Kidney (tissue), 13 donors: ENCODE measurements at regions not wholly inside any gene's neighbourhood (a gene's known extent, or its start where the extent isn't known, plus 50 kb on each side); places are given as distances from the start of the nearest gene placed in this dataset.

Experiments used
- DNase-seq, 5 donors: peaks; one replicate each; pipeline ENCODE4 v3.0.0-alpha.2; 2013 to 2020
- FAIRE-seq: peaks from 2 replicates; lab custom pipeline; 2012; peaks lifted over from hg19 to GRCh38; lab: Jason Lieb, UNC
- H3K27ac ChIP-seq, 2 donors: one replicate each; pipeline ENCODE4 v1.7.0; 2013; ENCODE audit warnings: low read depth in 2 of 2, low read length in 2 of 2, inconsistent platforms in 1 of 2
- H3K27me3 ChIP-seq: one replicate; pipeline ENCODE4 v1.7.1; 2013; ENCODE audit warnings: low read length, inconsistent platforms; ENCODE audit not compliant: control insufficient read depth, insufficient read depth
- H3K36me3 ChIP-seq, 3 donors: one replicate each; pipeline versions ENCODE4 v1.7.0 to v1.7.1; 2013; ENCODE audit warnings: low read length in 3 of 3, control low read depth in 1 of 3, inconsistent platforms in 1 of 3; ENCODE audit not compliant: insufficient read depth in 3 of 3, control insufficient read depth in 2 of 3
- H3K4me1 ChIP-seq, 3 donors: one replicate each; pipeline versions ENCODE4 v1.7.0 to v1.7.1; 2013; ENCODE audit warnings: low read length in 3 of 3, inconsistent platforms in 1 of 3, low read depth in 1 of 3; ENCODE audit not compliant: control insufficient read depth in 2 of 3, insufficient read depth in 2 of 3
- H3K4me3 ChIP-seq, 3 donors: one replicate each; pipeline versions ENCODE4 v1.7.0 to v1.8.1; 2013; ENCODE audit warnings: low read length in 3 of 3, control low read depth in 1 of 3, inconsistent platforms in 1 of 3
- H3K9ac ChIP-seq, 3 donors: one replicate each; pipeline versions ENCODE4 v1.7.0 to v1.7.1; 2013; ENCODE audit warnings: low read length in 3 of 3, control low read depth in 1 of 3, inconsistent platforms in 1 of 3
- H3K9me3 ChIP-seq, 3 donors: one replicate each; pipeline versions ENCODE4 v1.7.0 to v1.7.1; 2013; ENCODE audit warnings: low read length in 3 of 3, control low read depth in 1 of 3, inconsistent platforms in 1 of 3; ENCODE audit not compliant: control insufficient read depth in 2 of 3, insufficient read depth in 1 of 3
- intact Hi-C: fragments of 100-400 bp; cut with DNase I; formaldehyde crosslinking; loops from one replicate; pipeline ENCODE4 v1.11.1; 2022
- TF ChIP-seq, protein P1 (sequence below): IDR thresholded peaks from 3 replicates; pipeline ENCODE4 v1.5.1; 2012; ENCODE audit warnings: mild to moderate bottlenecking, moderate library complexity, borderline replicate concordance; ENCODE audit not compliant: insufficient read depth; ENCODE audit errors: extremely low read depth
- donor health status: control.
- donor health status: control.
- donor health status: control.
- donor health status: control.
- donor health status: control.
- donor health status: DM: yes; HTN: yes; CAD: no.
- donor health status: Normal renal cell carcinoma (clear cell type).

DNA sequence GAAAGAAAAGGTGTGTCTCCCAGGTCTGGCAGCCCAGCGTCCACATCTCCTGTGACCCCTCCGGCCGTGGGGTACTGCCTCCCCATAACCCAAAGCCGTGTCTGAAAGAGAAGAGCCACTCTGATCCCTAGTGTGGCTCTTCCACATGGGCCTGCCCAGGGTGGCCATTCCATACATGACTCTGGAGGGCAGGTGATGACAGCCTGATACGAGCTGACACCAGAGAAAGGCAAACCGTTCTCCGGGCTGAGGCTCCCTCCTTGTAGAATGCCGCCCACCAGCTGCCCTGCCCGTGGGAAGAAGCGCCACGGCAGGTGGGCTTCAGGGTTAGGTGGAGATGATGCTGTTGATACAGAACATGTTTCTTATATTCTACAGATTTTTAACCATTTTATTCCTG lies 451.6 kb upstream of the SALL3 start:
- intact Hi-C loops, result no loop called here
- Histone ChIP-seq H3K27ac (no peak overlapping the region), H3K27me3 (no peaks in the 10 kb centered on the region), H3K4me3 (no peak overlapping the region), H3K9me3 (no peaks in the 10 kb centered on the region), H3K4me1 (no peaks in the 10 kb centered on the region), H3K36me3 (no peaks in the 10 kb centered on the region), H3K9ac (no peak overlapping the region)
- TF ChIP-seq, protein P1, sequence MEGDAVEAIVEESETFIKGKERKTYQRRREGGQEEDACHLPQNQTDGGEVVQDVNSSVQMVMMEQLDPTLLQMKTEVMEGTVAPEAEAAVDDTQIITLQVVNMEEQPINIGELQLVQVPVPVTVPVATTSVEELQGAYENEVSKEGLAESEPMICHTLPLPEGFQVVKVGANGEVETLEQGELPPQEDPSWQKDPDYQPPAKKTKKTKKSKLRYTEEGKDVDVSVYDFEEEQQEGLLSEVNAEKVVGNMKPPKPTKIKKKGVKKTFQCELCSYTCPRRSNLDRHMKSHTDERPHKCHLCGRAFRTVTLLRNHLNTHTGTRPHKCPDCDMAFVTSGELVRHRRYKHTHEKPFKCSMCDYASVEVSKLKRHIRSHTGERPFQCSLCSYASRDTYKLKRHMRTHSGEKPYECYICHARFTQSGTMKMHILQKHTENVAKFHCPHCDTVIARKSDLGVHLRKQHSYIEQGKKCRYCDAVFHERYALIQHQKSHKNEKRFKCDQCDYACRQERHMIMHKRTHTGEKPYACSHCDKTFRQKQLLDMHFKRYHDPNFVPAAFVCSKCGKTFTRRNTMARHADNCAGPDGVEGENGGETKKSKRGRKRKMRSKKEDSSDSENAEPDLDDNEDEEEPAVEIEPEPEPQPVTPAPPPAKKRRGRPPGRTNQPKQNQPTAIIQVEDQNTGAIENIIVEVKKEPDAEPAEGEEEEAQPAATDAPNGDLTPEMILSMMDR, result no peak
- FAIRE-seq (no peak), DNase-seq (no peak)

DNA sequence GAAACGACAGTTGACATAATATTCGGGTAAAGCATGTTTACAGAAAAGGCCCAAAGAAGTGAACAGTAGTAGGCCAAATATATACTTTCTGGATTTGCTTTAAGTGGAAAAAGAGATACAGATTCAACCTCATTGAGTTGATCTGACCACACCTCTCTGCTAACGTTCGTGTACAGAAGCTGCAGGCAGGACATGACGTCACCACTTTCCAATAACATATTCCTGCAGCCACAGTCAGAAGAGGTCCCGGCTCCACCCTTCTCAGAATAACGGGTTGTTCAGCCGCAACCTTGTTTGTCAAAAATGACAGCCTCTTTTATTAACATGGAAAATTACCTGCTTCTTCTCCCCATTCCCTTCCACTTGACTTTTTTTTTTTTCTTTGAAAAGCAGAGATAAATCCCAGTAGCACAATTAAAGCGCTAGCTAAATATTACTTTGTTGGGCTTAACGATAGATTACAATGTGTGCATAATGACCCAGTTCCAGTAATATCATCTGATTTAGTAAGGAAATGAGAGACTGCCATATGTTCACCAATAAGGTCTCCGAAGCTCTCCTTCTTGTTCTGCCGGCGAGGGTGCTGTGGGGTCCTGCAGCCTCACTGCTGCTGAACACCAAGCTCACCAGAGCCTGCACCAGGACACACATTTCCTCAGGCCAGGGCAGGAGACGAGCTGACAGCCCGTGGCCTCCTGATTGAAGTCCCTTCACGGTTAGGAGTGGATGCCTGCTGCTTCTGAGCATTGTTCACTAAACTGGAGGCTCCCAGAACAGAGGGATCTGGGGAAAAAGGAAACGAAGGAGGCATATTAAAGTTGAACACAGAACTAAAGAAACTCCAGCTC lies 451.0 kb upstream of the SALL3 start:
- no peak for FAIRE-seq
- H3K27ac ChIP-seq, result no peak overlapping the region
- no peaks in the 10 kb centered on the region for H3K36me3 ChIP-seq
- TF ChIP-seq, protein P1, result no peak
- no peaks in the 10 kb centered on the region for H3K27me3 ChIP-seq
- H3K9me3 ChIP-seq, result no peaks in the 10 kb centered on the region
- no peak overlapping the region for H3K4me3 ChIP-seq
- no peak for DNase-seq
- H3K4me1 ChIP-seq, result no peaks in the 10 kb centered on the region
- no peak overlapping the region for H3K9ac ChIP-seq
- intact Hi-C loops, result no loop called here

GRCh38 chr18:78531637-78532036 lies 448.0 kb upstream of the SALL3 start:
- Histone ChIP-seq H3K4me3 (no peak overlapping the region), H3K27ac (no peak overlapping the region), H3K9ac (no peak overlapping the region), H3K27me3 (no peaks in the 10 kb centered on the region), H3K4me1 (no peaks in the 10 kb centered on the region), H3K9me3 (no peaks in the 10 kb centered on the region), H3K36me3 (no peaks in the 10 kb centered on the region)
- no peak for FAIRE-seq
- intact Hi-C loops, result no loop called here
- TF ChIP-seq, protein P1, result no peak
- DNase-seq, result no peak
